ENCODE measurements at regions not wholly inside any gene's neighbourhood (a gene's known extent, or its start where the extent isn't known, plus 50 kb on each side); places are given as distances from the start of the nearest gene placed in this dataset.

DNA sequence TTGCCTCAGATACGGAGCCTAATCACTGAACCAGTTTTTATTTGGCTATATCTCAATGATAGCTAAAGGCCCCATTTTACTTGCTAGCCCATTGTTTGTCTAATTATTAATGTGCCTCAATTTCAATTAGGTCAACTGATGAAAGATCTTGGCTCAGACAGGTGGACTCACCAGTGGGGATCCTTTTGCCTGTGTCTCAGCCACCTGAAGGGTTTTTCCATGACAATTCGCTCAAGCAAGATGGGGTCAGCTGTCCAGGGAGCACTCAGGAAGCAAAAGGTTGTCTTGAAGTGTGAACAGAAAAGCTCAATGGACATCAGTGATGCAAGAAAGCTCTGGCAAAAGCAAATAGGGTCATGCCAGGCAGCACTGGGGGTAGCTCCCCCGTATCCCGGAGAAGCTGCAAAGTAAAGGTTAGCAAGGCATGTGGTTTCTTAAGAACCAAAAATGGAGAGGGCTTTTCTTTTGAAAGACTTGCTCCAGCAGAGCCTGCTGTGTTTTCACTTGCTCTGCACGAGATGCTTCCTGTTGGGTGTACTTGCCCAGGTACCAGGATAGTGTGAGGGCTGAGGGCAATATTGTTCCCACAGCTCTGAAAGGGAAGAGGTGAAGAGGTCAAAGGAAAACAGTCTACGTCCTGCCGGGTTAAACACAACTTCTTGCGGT, 541.2 kb upstream of the CDH5 start (continued):
- TF ChIP-seq CTBP2 (IDR thresholded peaks at IDR 0.05; ENCODE audit: borderline replicate concordance, insufficient read depth, insufficient read length, low read length) (no peak), EP300 (IDR thresholded peaks at IDR 0.05; ENCODE audit: borderline replicate concordance in 1 of 2, low read depth in 2 of 2, low read length in 2 of 2) (no peak), SIRT6 (IDR thresholded peaks at IDR 0.05; ENCODE audit: low read length) (no peak), BCL11A (IDR thresholded peaks at IDR 0.05; ENCODE audit: low read depth in 2 of 2, low read length in 2 of 2) (no peak), NRF1 (IDR thresholded peaks at IDR 0.05; ENCODE audit: low read depth, low read length) (no peak), SP2 (IDR thresholded peaks at IDR 0.05; ENCODE audit: low read length) (no peak), CHD2 (IDR thresholded peaks at IDR 0.05; ENCODE audit: low read length) (no peak)

Data from H1 (cell line).